ENCODE measurements at regions not wholly inside any gene's neighbourhood (a gene's known extent, or its start where the extent isn't known, plus 50 kb on each side); places are given as distances from the start of the nearest gene placed in this dataset.

DNA sequence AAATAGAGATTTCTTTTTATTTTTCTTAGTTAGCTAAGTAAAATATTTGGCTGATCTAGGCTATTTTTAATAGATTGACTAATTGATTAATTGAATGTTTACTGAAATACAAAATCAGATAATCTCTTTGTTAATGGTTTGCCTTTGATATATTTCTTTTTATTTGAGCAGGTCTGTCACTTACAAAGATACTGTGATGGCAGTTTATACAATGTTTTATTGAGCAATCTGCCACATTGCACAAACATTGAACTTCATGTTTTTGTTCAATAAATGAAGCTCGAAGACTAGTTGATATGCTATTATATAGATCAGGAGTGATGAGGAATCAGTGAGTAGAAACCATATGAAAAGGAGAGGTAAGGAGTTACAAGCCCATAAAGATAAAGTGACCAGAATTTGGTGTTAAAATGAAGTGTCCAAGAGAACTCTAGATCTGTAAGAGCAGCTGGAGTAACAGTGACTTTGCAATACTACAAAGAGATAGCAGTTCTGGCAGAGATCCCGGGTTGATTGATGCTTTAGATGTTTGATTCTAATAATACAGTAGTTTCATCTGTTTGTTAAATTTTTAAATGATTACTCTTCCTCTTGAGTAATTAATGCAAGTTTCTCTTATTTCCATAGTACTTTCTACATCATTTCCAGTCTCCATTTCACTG lies 574.2 kb downstream of the CCDC85A start:
- Histone ChIP-seq H3K4me2 (ENCODE audit: low read depth, low read length) (no peak overlapping the region), H3K27me3 (replicated peaks; ENCODE audit: insufficient read depth, low read length) (no peaks in the 10 kb centered on the region), H3K9me2 (replicated peaks; ENCODE audit: insufficient read depth, low read length) (no peaks in the 10 kb centered on the region), H3K36me3 (replicated peaks; ENCODE audit: insufficient read depth, low read length) (no peaks in the 10 kb centered on the region), H3K79me2 (ENCODE audit: low read length) (no peaks in the 10 kb centered on the region), H3F3A (ENCODE audit: insufficient read depth, low read length) (no peaks in the 10 kb centered on the region; the same call in 1 of the 2 replicates), H3K4me3 (ENCODE audit: low read length) (no peak overlapping the region), H2AFZ (ENCODE audit: low read length) (no peak overlapping the region), H4K20me1 (ENCODE audit: insufficient read depth, low read length) (no peaks in the 10 kb centered on the region), H3K4me1 (ENCODE audit: low read length) (peaks cover 7% of the 10 kb centered on the region; the same call in 1 of the 2 replicates), H3K9ac (ENCODE audit: low read length) (no peak overlapping the region), H3K27ac (ENCODE audit: low read length) (no peak overlapping the region), H3K9me3 (replicated peaks; ENCODE audit: insufficient read depth, low read length) (no peaks in the 10 kb centered on the region)
- TF ChIP-seq EZH2 (optimal IDR thresholded peaks at IDR 0.05; ENCODE audit: low read depth, low read length) (no peak), EZH2phosphoT487 (IDR thresholded peaks at IDR 0.05; ENCODE audit: low read length) (no peak)
- TF ChIP-seq, protein P1, sequence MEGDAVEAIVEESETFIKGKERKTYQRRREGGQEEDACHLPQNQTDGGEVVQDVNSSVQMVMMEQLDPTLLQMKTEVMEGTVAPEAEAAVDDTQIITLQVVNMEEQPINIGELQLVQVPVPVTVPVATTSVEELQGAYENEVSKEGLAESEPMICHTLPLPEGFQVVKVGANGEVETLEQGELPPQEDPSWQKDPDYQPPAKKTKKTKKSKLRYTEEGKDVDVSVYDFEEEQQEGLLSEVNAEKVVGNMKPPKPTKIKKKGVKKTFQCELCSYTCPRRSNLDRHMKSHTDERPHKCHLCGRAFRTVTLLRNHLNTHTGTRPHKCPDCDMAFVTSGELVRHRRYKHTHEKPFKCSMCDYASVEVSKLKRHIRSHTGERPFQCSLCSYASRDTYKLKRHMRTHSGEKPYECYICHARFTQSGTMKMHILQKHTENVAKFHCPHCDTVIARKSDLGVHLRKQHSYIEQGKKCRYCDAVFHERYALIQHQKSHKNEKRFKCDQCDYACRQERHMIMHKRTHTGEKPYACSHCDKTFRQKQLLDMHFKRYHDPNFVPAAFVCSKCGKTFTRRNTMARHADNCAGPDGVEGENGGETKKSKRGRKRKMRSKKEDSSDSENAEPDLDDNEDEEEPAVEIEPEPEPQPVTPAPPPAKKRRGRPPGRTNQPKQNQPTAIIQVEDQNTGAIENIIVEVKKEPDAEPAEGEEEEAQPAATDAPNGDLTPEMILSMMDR (IDR thresholded peaks at IDR 0.05; ENCODE audit: low read length): no peak
- DNase-seq: no peak

DNA sequence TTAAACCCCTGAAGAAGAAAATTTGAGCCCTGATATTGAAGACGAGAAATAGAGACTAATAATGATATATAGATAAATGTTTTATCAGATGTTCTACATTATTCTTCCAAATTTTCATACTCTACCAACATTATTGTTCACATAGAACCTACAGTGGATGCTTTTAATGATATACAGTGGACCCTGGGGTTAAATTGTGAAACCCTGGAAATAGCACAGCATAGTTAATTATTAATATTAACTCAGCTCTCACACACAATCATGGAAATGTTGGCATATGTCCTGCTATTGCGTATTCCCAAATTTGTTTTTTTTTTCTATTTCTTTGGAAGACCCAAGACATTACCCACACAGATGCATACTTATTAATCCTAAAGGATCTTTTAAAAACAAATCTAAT lies 579.9 kb downstream of the CCDC85A start:
- no peaks in the 10 kb centered on the region for H4K20me1 ChIP-seq (ENCODE audit: insufficient read depth, low read length)

DNA sequence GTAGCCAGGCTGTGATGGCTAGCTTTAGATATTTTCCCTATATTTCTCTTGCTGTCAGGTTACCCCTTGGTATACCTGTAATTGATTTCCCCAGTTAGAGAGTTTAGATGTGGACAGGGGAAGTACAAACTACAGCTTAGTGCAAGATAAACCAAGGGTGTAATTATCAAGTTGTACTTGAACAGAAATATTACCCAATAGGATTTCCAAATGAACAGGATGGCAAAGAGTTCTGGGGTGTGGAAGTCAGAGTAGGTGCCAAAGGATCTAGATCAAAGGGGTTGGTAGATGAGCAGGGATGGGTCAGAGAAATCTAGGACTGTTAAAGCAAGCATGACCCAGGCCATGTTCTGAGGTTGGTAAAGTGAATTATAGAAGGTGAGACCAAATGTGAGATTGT lies 585.2 kb downstream of the CCDC85A start:
- H2AFZ ChIP-seq (ENCODE audit: low read length): no peak overlapping the region
- no peaks in the 10 kb centered on the region for H3F3A ChIP-seq (ENCODE audit: insufficient read depth, low read length)
- H4K20me1 ChIP-seq (ENCODE audit: insufficient read depth, low read length): no peaks in the 10 kb centered on the region
- no peaks in the 10 kb centered on the region for H3K9me2 ChIP-seq (replicated peaks; ENCODE audit: insufficient read depth, low read length)
- no peak overlapping the region for H3K27ac ChIP-seq (ENCODE audit: low read length)
- no peak overlapping the region for H3K4me2 ChIP-seq (ENCODE audit: low read depth, low read length)
- H3K4me1 ChIP-seq (ENCODE audit: low read length): no peaks in the 10 kb centered on the region
- no peak overlapping the region for H3K4me3 ChIP-seq (ENCODE audit: low read length)
- no peaks in the 10 kb centered on the region for H3K27me3 ChIP-seq (replicated peaks; ENCODE audit: insufficient read depth, low read length)
- H3K9ac ChIP-seq (ENCODE audit: low read length): no peak overlapping the region
- no peaks in the 10 kb centered on the region for H3K9me3 ChIP-seq (replicated peaks; ENCODE audit: insufficient read depth, low read length)
- H3K79me2 ChIP-seq (ENCODE audit: low read length): no peaks in the 10 kb centered on the region
- H3K36me3 ChIP-seq (replicated peaks; ENCODE audit: insufficient read depth, low read length): no peaks in the 10 kb centered on the region
- DNase-seq: no peak
- TF ChIP-seq, protein P1 (IDR thresholded peaks at IDR 0.05; ENCODE audit: low read length): no peak
- no peak for TF ChIP-seq EZH2phosphoT487 (IDR thresholded peaks at IDR 0.05; ENCODE audit: low read length)
- no peak for TF ChIP-seq EZH2 (optimal IDR thresholded peaks at IDR 0.05; ENCODE audit: low read depth, low read length)

More for the DNA sequence above, 579.9 kb downstream of the CCDC85A start:
- no peak for DNase-seq
- Histone ChIP-seq H3K79me2 (ENCODE audit: low read length) (no peaks in the 10 kb centered on the region), H3F3A (ENCODE audit: insufficient read depth, low read length) (no peaks in the 10 kb centered on the region), H3K27ac (ENCODE audit: low read length) (no peak overlapping the region), H2AFZ (ENCODE audit: low read length) (no peak overlapping the region), H3K9me3 (replicated peaks; ENCODE audit: insufficient read depth, low read length) (no peaks in the 10 kb centered on the region), H3K4me1 (ENCODE audit: low read length) (no peaks in the 10 kb centered on the region), H3K4me3 (ENCODE audit: low read length) (no peak overlapping the region), H3K36me3 (replicated peaks; ENCODE audit: insufficient read depth, low read length) (no peaks in the 10 kb centered on the region), H3K27me3 (replicated peaks; ENCODE audit: insufficient read depth, low read length) (no peaks in the 10 kb centered on the region), H3K4me2 (ENCODE audit: low read depth, low read length) (no peak overlapping the region), H3K9ac (ENCODE audit: low read length) (no peak overlapping the region), H3K9me2 (replicated peaks; ENCODE audit: insufficient read depth, low read length) (no peaks in the 10 kb centered on the region)
- TF ChIP-seq EZH2 (optimal IDR thresholded peaks at IDR 0.05; ENCODE audit: low read depth, low read length): no peak
- TF ChIP-seq EZH2phosphoT487 (IDR thresholded peaks at IDR 0.05; ENCODE audit: low read length): no peak
- TF ChIP-seq, protein P1 (IDR thresholded peaks at IDR 0.05; ENCODE audit: low read length): no peak
